GM12865 (cell line): ENCODE measurements at regions not wholly inside any gene's neighbourhood (a gene's known extent, or its start where the extent isn't known, plus 50 kb on each side); places are given as distances from the start of the nearest gene placed in this dataset.

Experiments
- DNase-seq: peaks from one replicate; pipeline ENCODE4 v3.0.0; 2010; ENCODE audit warnings: low read depth
- H3K4me3 ChIP-seq: 2 replicates; pipeline ENCODE4 v1.5.1; 2011; ENCODE audit warnings: mild to moderate bottlenecking, low read depth, low read length, control low read depth
- CTCF ChIP-seq: IDR thresholded peaks from 2 replicates; pipeline ENCODE4 v1.5.1; 2011; ENCODE audit warnings: low read length, control low read depth, low read depth, inconsistent platforms; ENCODE audit not compliant: insufficient read depth; ENCODE audit errors: missing control alignments

- DNase-seq, result no peak
- no peak for TF ChIP-seq CTCF
Observed at GRCh38 chr10:107631876-107632275, 467.4 kb upstream of the SORCS1 start.

GRCh38 chr10:107626862-107627261 is 462.4 kb upstream of the SORCS1 start:
- H3K4me3 ChIP-seq, result no peak overlapping the region
- no peak for DNase-seq
- no peak for TF ChIP-seq CTCF

More at GRCh38 chr10:107631876-107632275, 467.4 kb upstream of the SORCS1 start:
- H3K4me3 ChIP-seq, result no peak overlapping the region

GRCh38 chr10:107623292-107623691 is 458.8 kb upstream of the SORCS1 start:
- no peak for TF ChIP-seq CTCF
- DNase-seq, result no peak
- H3K4me3 ChIP-seq, result no peak overlapping the region

GRCh38 chr10:107619139-107619538 is 454.6 kb upstream of the SORCS1 start:
- no peak for DNase-seq
- no peak overlapping the region for H3K4me3 ChIP-seq
- TF ChIP-seq CTCF, result no peak

GRCh38 chr10:107618504-107618994 is 454.0 kb upstream of the SORCS1 start:
- no peak for DNase-seq
- H3K4me3 ChIP-seq, result no peak overlapping the region
- no peak for TF ChIP-seq CTCF

GRCh38 chr10:107616463-107617410 is 452.2 kb upstream of the SORCS1 start:
- DNase-seq, result no peak

More at GRCh38 chr10:107616463-107617410, 452.2 kb upstream of the SORCS1 start:
- TF ChIP-seq CTCF, result no peak
- H3K4me3 ChIP-seq, result no peak overlapping the region
